ENCODE measurements at regions not wholly inside any gene's neighbourhood (a gene's known extent, or its start where the extent isn't known, plus 50 kb on each side); places are given as distances from the start of the nearest gene placed in this dataset.

GRCh38 chr7:3240826-3241430 lies 60.1 kb upstream of the SDK1 start:
- TF ChIP-seq EP300 (conservative IDR thresholded peaks at IDR 0.05; ENCODE audit: poor library complexity, severe bottlenecking) (no peak), EZH2 (IDR thresholded peaks at IDR 0.05; ENCODE audit: borderline replicate concordance, insufficient read depth, low read length, poor library complexity, severe bottlenecking) (no peak), CTCF (IDR thresholded peaks at IDR 0.05; ENCODE audit: poor library complexity, severe bottlenecking) (no peak), SMC3 (conservative IDR thresholded peaks at IDR 0.05; ENCODE audit: poor library complexity) (no peak), POLR2AphosphoS5 (IDR thresholded peaks at IDR 0.05) (no peak), RAD21 (conservative IDR thresholded peaks at IDR 0.05) (no peak), REST (IDR thresholded peaks at IDR 0.05; ENCODE audit: borderline replicate concordance) (no peak), MXI1 (conservative IDR thresholded peaks at IDR 0.05; ENCODE audit: poor library complexity, severe bottlenecking) (no peak), TAF1 (IDR thresholded peaks at IDR 0.05; ENCODE audit: low read depth) (no peak)

Measured in neural cell (in vitro differentiated cells).